GM13976 (cell line): ENCODE measurements at regions not wholly inside any gene's neighbourhood (a gene's known extent, or its start where the extent isn't known, plus 50 kb on each side); places are given as distances from the start of the nearest gene placed in this dataset.

Experiments used
- DNase-seq: peaks from one replicate; pipeline ENCODE4 v3.0.0; 2012; ENCODE audit warnings: low spot score
- in situ Hi-C: fragments of 300-500 bp; cut with MboI; formaldehyde crosslinking; loops from one replicate; pipeline ENCODE4 v1.12.0; 2022; ENCODE audit warnings: low sequenced_read_pairs, mixed read lengths, inconsistent platforms; ENCODE audit not compliant: unreplicated experiment
- TF ChIP-seq, protein P1 (sequence below): IDR thresholded peaks from 2 replicates; pipeline ENCODE4 v1.5.1; 2012; ENCODE audit warnings: borderline replicate concordance, mild to moderate bottlenecking; ENCODE audit not compliant: insufficient read depth; ENCODE audit errors: extremely low read depth, missing control alignments, control extremely low read depth

DNA sequence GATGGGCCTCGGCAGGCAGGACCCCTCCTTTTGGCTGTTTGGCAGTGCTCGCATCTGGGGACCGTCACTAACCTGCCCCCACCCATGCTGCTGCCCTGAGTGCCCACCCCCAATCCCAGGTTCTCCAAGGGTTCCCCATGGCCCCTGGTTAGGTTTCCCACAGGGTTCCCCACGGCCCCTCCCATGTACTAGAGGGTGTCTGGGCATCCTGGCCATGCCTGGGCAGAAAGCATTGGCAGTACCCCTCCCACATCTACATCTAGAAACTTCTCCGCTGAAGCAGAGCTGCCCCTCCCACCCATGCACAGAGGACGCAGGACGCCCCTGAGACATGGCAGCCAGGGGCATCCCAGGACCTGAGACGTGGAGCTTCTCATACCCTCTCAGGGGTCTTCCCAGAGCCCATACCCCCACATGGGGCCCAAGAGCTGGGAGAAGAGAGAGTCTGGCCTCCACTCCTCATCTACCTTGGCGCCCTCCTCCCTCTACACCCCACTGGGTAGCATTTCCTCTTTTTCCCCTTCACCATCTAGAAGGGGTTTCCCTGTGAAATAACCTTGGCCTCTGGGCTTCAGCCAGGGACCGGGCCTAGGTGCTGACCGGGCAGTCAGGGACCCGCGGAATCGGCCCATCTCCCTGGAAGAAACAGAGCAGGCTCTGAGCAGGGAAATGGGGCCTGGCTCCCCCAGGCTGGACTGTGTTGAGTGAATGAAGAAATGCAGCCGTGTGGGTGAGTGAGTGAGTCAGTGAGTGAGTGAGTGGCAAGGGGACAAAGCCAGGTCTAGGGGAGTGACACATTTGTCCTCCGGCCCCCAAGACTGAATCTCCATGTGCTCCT lies 987.3 kb downstream of the BRD1 start:
- in situ Hi-C loops, result no loop called here
- DNase-seq, result no peak
- TF ChIP-seq, protein P1, sequence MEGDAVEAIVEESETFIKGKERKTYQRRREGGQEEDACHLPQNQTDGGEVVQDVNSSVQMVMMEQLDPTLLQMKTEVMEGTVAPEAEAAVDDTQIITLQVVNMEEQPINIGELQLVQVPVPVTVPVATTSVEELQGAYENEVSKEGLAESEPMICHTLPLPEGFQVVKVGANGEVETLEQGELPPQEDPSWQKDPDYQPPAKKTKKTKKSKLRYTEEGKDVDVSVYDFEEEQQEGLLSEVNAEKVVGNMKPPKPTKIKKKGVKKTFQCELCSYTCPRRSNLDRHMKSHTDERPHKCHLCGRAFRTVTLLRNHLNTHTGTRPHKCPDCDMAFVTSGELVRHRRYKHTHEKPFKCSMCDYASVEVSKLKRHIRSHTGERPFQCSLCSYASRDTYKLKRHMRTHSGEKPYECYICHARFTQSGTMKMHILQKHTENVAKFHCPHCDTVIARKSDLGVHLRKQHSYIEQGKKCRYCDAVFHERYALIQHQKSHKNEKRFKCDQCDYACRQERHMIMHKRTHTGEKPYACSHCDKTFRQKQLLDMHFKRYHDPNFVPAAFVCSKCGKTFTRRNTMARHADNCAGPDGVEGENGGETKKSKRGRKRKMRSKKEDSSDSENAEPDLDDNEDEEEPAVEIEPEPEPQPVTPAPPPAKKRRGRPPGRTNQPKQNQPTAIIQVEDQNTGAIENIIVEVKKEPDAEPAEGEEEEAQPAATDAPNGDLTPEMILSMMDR, result no peak

DNA sequence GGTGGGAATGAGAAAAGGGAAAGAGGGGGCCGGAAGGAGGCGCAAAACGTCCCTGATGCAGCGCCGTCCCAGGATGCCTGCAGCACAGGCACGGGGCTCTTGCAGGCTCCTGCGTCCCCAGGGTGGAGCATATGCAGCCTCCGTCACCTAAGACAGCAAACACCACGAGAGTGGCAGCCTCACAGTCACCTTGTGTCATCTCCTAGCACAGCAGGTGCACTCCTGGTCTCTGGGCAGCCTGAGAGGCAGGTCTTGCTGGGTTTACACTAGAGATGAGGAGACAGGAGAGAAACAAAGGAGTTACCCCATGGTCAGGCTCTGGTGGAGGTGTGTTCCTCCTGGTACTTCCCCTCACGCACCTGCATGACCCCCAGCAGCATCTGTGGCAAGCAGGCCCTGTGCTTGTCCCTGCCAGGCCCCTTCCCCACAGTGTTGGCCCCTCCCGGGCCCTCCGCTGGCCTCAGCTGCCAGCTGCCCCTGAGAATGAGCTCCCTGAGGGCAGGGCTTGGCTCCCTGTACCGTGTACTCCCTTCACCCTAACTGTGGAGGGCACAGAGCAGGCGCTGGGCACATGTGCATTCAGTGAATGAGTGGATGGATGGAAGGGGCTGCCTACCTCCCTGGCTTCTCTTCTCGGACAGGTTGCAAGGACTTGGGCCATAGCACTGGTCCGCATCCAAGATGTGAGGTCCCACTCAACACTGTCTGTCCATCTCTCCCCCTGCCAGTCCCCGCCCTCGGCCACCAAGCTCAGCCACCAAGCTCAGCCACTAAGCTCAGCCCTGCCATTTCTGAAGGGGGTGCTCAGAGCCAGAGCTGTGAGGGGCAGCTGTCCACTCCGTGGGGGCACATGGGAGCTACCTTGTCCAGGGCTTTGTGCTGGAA lies 988.6 kb downstream of the BRD1 start:
- in situ Hi-C loops, result no loop called here
- no peak for DNase-seq
- TF ChIP-seq, protein P1, result no peak

DNA sequence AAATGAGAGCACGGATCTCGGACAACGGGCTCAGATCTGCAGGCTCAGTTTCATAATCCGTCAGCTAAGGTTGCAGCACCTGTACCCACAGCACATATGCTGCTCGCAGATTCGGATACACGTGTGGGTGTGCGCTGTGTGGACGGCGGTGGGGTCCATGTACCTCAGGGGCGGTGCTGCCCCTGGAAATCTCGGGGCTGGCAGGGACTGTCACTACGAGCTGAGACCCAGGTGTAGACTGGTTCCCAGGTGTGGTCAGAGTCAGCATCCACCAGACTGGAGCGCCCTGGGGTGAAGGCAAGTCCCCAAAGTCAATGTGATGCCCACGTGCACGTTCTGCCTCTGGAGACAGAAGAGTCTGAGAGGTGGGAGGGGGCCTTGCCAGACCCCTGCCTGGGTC lies 989.3 kb downstream of the BRD1 start:
- in situ Hi-C loops, result no loop called here
- TF ChIP-seq, protein P1, result no peak
- DNase-seq, result no peak

DNA sequence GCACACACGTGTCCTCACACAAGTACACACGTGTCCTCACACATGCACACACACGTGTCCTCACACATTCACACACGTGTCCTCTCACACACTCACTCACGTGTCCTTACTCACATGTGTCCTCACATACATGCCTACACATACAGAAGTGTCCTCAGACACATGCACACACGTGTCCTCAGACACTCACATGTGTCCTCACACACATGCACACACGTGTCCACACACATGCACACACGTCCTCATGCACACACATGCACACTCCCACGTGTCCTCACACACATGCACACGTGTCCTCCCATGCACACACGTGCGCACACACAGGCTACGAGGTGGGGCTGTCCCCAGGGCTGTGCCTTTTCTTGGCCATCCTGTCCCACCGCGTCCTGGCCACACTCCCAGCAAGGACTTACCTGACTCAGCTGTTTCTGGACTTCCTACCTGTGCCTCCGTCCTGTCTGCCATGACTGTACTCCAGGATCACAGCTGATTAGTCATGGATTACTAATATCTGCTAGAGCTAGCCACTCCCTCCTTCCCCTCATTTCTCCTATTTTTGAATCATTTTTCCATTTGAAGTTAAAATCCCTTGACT lies 990.2 kb downstream of the BRD1 start:
- no peak for DNase-seq
- TF ChIP-seq, protein P1, result no peak
- in situ Hi-C loops, result no loop called here

DNA sequence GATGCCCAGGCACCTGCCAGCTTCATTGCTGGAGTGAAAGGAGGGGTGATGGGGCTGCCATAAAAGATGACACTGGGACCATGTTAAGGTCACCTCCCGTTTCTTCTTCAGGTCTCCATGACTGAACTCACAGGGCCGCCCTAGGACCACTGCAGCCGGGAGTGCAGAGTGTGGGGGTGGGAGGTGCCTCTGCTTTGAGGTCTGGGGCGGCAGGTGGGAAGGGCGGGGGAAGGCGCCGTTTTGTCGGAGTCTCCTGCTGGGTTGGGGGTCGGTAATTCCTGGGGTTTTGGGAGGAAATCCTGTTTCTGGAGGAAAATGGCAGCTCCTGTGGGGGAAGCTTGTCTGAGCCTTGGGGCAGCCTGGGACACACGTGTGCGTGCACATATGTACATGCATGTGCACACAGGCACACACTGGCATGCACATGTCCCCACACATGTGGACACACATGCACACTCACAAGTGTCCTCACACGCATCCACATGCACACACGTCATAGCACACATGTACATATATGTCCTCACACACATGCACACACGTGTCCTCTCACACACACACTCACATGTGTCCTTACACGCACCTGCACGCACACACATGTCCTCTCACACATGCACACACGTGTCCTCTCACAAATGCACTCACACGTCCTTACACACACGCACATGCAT lies 990.9 kb downstream of the BRD1 start:
- TF ChIP-seq, protein P1, result no peak

More for the DNA sequence above, 990.9 kb downstream of the BRD1 start:
- DNase-seq, result no peak
- in situ Hi-C loops, result no loop called here
